GM18909 (cell line): ENCODE measurements at regions not wholly inside any gene's neighbourhood (a gene's known extent, or its start where the extent isn't known, plus 50 kb on each side); places are given as distances from the start of the nearest gene placed in this dataset.
"Not testable (repeated sequence)": the region's sequence is repeated elsewhere in the genome, so short reads cannot be mapped to it uniquely, and the experiment has no call there.

Experiments
- ATAC-seq: cut with Tn5 transposase; IDR thresholded peaks from one replicate; pipeline ENCODE4 v1.9.1; 2021; ENCODE audit warnings: mild to moderate bottlenecking; ENCODE audit not compliant: unreplicated experiment, poor library complexity

DNA sequence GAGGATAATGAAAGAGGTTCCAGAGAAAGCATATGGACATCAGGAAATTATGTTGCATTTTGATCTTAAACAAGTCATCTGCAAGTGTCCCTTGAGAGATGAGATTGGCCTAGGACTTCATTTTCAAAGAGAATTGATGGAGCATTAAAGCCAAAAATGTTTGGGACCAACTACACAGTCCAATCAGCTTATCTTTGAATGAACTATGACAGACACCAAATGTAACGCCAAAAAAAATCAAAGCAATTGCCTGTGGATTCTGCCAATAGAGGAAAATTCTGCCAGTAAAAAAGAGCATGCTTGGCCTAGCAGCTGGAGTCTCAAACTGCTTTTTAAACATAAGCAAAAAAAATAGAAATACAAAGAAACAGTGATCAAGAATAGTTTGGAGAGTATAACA, 594.5 kb upstream of the CHAC2 start:
- no peak for ATAC-seq

DNA sequence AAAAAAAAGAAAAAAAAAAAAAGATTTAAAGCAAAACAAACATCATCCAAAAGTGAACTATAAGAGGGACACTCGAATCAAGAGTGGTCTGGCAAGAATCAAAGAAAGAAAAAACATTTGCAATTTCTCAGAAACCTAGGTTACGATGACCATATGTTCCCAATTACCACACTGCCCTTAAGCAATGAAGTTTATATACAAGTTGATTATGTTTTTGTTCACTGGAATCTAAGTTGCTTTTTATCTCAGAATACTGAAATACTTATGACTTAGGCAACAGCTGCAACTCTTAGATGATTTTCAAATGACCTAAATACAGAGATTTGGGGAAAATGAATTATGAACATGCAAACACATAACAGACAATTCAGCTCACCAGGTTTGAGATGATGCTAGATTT, 597.1 kb upstream of the CHAC2 start:
- no peak for ATAC-seq

DNA sequence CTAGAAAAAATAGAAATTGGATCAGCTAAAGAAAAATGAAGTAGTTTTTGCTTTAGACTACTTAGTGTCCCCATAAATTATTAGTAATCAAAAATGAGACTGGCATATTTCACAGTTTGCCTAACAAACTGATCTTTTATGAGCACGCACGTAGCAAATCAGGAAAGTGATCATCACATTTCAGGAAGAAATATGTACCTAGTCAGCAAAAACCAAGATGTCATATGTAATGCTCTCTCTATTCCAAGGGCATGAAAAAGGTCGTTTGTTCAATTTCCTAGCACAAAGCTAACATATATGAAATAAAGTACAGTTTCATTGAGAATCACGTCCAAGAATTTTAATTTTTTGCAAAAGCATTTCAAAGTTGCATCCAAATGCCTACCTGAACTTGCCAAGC, 600.4 kb upstream of the CHAC2 start:
- ATAC-seq: no peak

DNA sequence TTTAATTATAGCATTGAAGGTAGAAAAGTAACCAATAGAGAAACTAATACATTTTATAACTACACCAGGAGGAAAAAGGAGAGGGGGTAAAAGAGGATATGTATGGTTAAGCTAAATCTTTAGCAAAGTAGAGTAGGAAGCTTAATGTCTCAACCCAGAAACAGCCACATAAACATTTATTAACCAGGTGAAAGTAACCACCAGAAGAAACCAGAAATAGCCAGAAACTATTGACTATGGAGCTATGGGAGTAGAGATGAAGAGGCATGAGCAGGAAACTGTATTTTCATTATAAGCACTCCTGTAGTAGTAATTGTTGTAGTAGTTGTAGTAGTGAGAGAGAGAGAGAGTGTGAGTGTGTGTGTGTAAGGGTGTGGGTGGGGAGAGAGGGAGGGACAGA, 617.5 kb upstream of the CHAC2 start:
- no peak for ATAC-seq

DNA sequence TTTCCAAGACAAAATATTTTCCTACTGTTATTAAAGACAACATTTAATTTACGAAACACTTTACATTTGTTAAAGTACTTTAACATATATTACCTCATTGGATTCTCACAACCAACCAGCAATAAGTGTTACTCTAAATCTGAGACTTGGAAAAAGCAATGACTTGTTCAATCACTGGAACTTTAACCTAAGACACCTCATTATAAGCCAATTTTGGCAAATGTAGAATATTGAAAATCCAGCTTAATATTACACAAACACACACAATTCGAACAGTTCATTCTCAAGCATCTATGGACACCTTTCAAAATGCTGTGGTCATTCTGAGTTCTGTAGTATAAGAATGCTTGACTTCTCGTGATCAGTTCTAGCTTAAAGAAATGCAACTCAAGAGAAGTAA, 619.4 kb upstream of the CHAC2 start:
- no peak for ATAC-seq

DNA sequence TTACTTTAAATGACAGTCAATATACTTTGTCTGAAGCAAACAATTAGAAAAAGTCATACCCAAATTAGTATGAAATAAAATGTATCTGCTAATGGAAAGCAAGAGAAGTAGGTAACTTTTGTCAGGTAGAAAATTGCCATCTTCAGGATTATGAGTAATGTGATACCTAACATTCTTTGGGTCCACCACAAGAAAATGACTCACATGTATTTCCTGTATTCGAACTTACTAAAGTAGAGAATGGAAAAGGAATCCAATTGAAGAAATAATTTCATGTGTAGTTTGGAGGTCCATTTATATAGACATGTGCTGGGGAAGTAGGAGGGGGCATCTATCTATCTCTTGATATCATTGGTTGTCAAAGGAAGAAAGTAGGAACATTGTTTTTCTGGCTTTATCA, 636.2 kb upstream of the CHAC2 start:
- ATAC-seq: no peak

DNA sequence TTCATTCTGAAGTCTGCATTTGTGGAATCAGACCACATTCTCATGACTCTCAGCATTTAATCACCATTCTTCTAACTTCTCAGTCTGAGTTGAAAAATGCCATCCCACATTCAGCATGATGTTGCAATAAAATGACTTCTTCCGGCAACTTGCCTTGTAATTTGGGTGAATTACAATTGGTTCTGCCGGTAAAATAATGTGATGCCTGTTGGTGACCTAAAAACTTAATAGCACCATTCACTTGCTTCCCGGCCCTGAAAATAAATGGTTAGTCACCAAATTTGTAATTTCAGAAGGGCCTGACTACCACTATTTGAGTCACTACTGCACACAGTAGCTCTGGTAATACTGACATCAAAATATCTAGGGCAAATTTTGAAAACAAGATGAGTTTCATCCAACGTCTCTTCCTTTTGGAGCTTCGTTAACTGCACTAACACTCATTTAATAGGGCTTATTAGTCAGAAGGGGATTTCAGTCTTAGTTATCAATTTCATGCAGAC, 637.1 kb upstream of the CHAC2 start:
- no peak for ATAC-seq

DNA sequence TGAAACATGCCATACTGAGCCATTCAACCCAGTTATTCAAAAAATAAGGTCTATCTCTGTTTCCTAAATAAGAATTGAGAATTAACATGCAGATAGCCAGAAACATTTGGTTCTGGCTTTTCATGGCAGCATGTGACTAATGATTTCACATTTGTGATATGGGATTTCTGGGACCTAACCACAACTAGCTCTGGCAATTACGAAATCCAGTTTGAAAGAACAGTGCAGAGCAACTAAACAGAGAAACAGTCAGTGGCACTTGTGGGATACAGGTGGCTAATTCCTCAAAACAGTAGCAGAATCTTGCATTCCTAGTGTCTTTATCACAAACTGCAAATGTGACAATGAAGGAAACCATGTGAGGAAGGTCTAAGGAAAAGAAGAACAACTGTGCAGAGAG, 637.8 kb upstream of the CHAC2 start:
- no peak for ATAC-seq

DNA sequence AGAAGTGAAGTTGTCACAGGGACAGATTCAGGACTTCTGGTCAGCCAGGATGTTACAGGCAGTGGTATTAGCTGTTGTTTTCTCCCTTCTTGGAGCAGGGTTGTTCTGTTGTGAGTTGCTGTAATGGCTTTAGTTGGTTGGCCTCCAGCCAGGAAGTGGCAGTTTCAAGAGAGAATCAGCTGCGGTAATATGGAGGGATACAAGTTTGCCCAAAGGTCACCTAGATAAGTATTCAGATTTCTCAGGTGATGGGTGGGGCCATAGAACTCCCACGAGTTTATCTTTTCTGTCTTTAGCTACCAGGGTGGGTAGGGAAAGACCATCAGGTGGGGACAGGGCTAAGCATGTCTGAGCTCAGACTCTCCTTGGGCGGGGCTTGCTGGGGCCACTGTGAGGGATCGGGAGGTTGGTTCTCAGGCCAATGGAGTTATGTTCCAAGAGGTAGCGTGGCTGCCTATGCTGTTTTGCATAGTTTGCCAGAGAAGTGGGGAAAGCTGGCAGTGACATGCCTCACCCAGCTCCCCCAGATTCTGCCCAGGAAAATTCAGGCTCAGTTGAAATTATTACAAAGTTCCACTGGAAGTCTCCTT, 640.4 kb upstream of the CHAC2 start:
- no peak for ATAC-seq

DNA sequence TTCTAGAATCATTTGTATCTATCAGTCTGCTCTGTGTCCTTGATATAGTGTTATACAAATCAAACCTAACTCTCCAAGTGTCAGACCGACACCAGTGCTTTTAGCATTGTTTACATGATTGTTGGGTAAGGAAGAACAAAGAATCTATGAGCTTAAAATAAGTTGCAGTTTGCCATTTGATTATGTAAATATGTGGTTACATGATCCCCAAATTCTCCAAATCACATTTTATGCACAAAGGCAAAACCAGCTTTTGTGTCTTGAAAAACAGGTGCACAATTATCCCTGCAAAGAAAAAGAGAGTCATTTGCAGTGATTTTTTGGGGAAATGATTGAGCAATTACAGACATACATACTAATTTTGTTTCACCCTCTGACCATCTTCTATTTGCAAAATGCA, 652.6 kb upstream of the CHAC2 start:
- no peak for ATAC-seq

DNA sequence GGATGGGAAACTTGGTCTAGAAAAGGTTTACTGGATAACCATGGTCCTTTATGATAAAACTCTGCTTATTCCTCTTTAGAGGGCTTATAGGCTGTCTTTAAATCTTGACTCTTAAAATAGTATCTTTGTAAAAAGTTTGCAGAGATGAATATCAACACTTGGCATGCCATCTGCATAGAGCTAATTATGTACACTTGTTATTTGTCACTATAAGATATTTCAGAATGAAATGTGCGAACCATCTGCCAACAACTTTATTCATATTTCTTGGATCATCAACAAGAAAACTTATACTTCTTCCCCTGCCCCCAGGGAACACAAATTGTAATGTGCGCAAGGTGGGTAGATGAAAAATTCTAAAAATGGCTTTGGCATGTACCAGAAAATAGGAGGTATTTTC, 653.0 kb upstream of the CHAC2 start:
- no peak for ATAC-seq

DNA sequence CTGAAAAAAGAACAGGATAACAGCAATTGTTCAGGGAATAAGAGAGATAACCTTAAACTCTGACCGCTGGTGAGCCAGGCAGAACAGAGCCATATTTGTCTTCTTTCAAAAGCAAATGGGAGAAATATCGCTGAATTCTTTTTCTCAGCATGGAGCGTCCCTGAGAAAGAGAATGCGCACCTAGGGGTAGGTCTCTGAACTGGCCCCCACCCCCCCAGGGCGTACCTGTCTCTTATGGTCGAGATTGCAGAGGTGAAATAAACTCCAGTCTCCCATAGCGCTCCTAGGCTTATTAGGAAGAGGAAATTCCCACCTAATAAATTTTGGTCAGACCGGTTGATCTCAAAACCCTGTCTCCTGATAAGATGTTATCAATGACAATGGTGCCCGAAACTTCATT, 655.2 kb upstream of the CHAC2 start:
- not testable (repeated sequence) for ATAC-seq

DNA sequence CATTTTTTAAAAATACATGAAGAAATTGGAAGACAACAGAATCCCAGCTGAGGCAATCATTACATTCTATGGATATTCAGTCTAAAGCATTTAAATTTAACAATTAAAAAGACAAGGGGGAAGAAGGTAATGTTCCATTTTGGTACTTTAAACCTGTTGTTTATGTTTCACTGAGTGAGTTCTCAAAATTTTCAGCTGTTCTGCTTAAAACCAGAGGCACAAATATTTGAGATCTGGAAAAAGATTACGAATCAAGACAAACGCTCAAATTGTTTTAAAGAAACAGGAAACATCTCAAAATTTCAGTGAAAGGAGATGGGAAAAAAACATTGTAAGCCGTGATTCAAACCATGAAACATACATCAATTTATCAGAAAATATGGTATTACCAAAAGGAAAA, 656.2 kb upstream of the CHAC2 start:
- ATAC-seq: no peak

DNA sequence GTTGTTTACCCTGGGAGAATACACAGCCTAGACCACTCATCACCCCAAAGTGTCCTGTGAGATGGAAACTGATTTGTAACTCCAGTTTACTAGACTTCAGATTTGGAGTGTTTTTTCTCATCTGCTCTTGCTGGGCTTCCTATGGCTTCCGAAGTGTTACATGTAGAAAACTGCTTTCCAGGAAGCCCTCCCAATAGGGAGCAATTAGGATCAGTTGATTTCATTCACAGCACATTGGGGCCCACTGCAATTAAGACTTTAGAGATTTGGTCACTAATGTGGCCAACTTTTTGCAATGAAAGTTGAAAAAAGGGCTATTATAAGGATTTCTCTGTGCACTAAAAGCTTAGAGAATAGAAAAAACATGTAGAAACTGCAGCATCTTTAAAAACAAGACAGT, 656.6 kb upstream of the CHAC2 start:
- ATAC-seq: no peak

DNA sequence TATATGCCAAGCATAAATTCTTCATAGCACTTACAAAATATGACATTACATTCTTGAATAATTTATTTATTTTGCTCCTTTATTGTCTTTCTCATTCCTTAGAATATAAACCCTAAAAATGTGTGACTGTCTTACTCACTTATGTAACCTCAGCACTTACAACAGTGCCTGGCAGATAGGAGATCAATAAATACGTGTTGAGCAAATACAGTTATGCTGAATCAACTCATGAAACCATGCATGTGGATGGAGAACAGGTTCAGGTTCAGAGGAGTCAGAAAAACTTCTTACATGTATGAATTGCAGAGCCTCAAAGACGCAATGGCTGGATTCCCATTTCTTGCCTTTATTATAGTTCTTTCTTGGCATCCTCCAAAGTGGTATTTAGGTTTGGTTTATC, 659.4 kb upstream of the CHAC2 start:
- ATAC-seq: no peak

DNA sequence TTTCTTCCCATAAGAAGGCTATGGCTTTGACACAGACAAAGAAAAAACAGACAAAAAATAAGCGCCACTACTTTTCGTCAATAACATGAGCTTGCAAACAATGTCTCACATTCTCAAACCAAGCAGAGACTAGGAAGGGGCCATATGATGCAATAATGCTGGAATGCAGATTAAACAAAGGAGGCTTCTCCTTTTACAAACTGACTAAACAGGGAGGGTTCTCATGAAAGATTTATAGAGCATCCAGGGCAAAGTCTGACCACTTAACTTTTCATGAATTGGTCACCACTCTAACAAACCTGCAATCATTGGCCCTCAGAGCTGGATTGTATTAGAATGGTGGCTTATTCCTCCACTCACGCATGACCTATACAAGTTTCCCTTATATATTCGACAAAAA, 663.3 kb upstream of the CHAC2 start:
- ATAC-seq: no peak

DNA sequence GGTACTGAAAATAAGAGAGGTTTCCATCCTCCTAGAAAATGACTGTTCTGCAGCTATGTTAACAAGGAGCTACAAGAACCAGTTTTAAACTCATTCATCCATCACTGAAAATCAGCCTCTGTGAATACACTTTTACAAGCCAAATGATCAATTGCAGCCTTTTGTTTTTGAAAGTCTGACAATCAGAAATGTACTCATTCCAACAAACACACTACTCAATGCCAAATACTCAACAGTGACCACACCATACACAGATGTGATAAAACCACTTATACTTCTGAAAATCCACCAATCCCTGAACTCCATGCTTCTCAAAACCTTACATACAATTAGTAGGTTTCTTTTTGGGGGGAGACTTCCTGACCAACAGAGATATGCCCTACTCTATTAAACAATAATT, 663.9 kb upstream of the CHAC2 start:
- ATAC-seq: no peak

DNA sequence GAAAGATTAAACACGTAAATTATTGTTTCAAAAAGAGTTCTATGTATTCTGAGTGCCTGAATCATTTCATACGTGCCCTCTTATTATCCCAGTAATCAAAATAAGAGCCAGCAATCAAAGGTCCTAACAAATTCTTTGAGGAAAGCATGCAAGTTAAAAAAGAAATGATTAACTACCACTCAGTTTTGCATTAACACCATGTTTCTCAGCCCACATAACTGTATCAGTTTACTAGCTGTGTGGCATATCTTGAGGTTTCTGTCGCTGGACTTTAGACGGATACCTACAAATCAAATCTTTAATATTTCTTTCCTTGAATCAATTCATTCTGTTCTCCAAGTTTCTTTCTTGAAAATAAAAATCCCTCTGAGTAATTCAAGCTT, 668.9 kb upstream of the CHAC2 start:
- ATAC-seq: no peak

DNA sequence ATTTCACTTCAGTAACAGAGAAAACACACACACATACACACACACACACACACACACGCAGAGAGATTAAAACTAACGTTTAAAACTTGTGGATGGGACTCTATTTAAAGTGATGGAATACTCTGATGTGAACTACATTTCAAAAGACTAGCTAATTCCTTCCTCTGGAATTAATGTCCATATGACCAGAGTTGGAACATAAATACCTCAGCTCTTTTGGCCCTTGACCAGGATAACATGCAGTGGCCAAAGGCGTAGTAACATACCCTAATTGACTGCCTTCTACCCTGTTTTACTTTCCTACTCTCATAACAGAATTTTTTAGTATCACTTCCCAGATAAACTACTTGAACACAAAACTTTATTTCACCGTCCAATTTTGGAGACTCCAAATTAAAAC, 671.3 kb upstream of the CHAC2 start:
- no peak for ATAC-seq

DNA sequence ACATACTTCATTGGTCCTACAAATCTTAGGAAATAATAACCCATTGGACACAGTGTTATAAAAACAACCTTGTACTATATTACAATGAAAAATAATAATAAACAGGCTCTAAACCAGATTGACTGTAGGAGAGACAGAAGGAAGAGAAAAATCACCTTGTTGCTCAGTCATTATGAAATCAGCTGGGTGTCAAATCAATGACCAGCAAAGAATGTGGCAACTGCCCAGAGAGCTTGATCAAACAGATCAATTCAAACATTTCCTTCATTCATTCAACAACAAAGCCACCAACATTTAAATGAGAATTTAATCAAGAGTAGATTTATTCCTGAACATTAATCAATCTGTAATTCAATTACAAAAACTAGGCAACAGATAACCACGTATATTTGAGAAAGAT, 671.9 kb upstream of the CHAC2 start:
- no peak for ATAC-seq

DNA sequence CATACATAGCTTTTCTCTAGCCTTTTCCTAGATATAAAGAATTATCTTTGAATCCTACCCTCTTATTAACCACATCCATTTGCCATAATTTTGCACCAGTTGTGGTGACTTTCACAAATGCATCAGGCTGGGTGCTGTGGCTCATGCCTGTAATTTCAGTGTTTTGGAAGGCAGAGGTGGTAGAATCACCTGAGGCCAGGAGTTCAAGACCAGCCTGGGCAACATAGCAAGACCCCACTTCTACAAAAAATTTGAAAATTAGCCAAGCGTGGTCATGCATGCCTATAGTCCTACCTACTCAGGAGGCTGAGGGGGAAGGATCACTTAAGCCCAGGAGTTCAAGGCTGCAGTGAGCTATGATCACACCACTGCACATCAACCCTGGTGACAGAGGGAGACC, 672.4 kb upstream of the CHAC2 start:
- no peak for ATAC-seq

DNA sequence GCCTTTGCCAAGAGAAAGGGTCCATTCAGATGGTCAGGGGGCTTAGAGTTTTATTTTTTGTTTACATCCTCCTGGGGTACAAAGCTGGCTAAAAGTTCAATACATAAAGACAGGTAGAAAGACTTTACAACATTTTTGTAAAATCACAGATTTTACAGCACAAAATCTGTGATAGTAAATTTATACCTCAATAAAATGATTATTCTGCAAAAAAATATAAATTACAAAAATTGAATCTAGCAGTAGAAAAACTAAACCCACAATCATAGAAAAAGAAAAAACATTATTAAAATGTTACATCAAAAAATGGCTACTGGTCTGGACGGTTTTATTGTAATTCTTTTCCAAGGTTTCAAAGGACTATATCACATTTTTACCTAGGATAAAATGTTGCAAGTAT, 674.2 kb upstream of the CHAC2 start:
- no peak for ATAC-seq

DNA sequence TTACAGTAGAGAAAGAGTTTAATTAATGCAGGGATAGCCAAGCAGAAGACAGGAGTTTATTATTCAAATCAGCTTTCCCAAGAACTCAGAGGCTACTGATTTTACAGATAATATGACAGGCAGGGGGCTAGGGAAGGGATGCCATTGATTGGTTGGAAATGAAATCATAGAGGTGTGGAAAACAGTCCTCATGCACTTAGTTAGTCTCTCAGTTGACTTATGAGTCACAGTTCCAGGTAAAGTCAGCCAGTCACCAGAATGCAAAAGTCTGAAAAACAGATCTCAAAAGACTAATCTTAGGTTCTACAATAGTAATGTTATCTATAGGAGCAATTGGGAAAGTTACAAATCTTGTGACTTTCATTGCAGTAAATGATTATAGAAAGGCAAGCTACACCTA, 676.4 kb upstream of the CHAC2 start:
- ATAC-seq: no peak
